ENCODE measurements at regions not wholly inside any gene's neighbourhood (a gene's known extent, or its start where the extent isn't known, plus 50 kb on each side); places are given as distances from the start of the nearest gene placed in this dataset.

- no peaks in the 10 kb centered on the region for H3K9me3 ChIP-seq (ENCODE audit: low read depth, low read length)
- no peaks in the 10 kb centered on the region for H3K4me1 ChIP-seq (ENCODE audit: insufficient read depth, low read length)
- no peaks in the 10 kb centered on the region for H3K36me3 ChIP-seq (ENCODE audit: insufficient read depth, low read length)
- no peaks in the 10 kb centered on the region for H3K27me3 ChIP-seq (ENCODE audit: insufficient read depth, low read length)
- H3K4me2 ChIP-seq (ENCODE audit: insufficient read depth, low read length) = no peak overlapping the region
- no peaks in the 10 kb centered on the region for H4K20me1 ChIP-seq (ENCODE audit: insufficient read depth, low read length)
- no peak for TF ChIP-seq CTCF (IDR thresholded peaks at IDR 0.05; ENCODE audit: extremely low read depth, low read depth, low read length)
- no peaks in the 10 kb centered on the region for H3K79me2 ChIP-seq (ENCODE audit: insufficient read depth, low read length)
- no peak for DNase-seq (ENCODE audit: insufficient read length, low spot score, missing footprints)
- no peak overlapping the region for H3K4me3 ChIP-seq (ENCODE audit: insufficient read depth, low read length)
- H3K27ac ChIP-seq (ENCODE audit: low read depth, low read length) = no peak overlapping the region
- H2AFZ ChIP-seq (ENCODE audit: low read length) = no peak overlapping the region
Observed at GRCh38 chrX:122241959-122242358, 942.1 kb upstream of the GRIA3 start.

- H4K20me1 ChIP-seq (ENCODE audit: insufficient read depth, low read length) = no peaks in the 10 kb centered on the region
- H3K27me3 ChIP-seq (ENCODE audit: insufficient read depth, low read length) = no peaks in the 10 kb centered on the region
- H3K4me2 ChIP-seq (ENCODE audit: insufficient read depth, low read length) = no peak overlapping the region
- H3K79me2 ChIP-seq (ENCODE audit: insufficient read depth, low read length) = no peaks in the 10 kb centered on the region
- no peaks in the 10 kb centered on the region for H3K4me1 ChIP-seq (ENCODE audit: insufficient read depth, low read length)
- no peak for TF ChIP-seq CTCF (IDR thresholded peaks at IDR 0.05; ENCODE audit: extremely low read depth, low read depth, low read length)
- no peak overlapping the region for H3K27ac ChIP-seq (ENCODE audit: low read depth, low read length)
- DNase-seq (ENCODE audit: insufficient read length, low spot score, missing footprints) = no peak
- no peak overlapping the region for H3K4me3 ChIP-seq (ENCODE audit: insufficient read depth, low read length)
- H2AFZ ChIP-seq (ENCODE audit: low read length) = no peak overlapping the region
- no peaks in the 10 kb centered on the region for H3K36me3 ChIP-seq (ENCODE audit: insufficient read depth, low read length)
- no peaks in the 10 kb centered on the region for H3K9me3 ChIP-seq (ENCODE audit: low read depth, low read length)
Observed at GRCh38 chrX:122244080-122244479, 940.0 kb upstream of the GRIA3 start.

- Histone ChIP-seq H3K27me3 (ENCODE audit: insufficient read depth, low read length) (no peaks in the 10 kb centered on the region), H3K4me1 (ENCODE audit: insufficient read depth, low read length) (no peaks in the 10 kb centered on the region), H3K4me3 (ENCODE audit: insufficient read depth, low read length) (no peak overlapping the region), H3K4me2 (ENCODE audit: insufficient read depth, low read length) (no peak overlapping the region), H4K20me1 (ENCODE audit: insufficient read depth, low read length) (no peaks in the 10 kb centered on the region), H3K9me3 (ENCODE audit: low read depth, low read length) (no peaks in the 10 kb centered on the region), H2AFZ (ENCODE audit: low read length) (no peak overlapping the region), H3K36me3 (ENCODE audit: insufficient read depth, low read length) (no peaks in the 10 kb centered on the region), H3K27ac (ENCODE audit: low read depth, low read length) (no peak overlapping the region), H3K79me2 (ENCODE audit: insufficient read depth, low read length) (no peaks in the 10 kb centered on the region)
- TF ChIP-seq CTCF (IDR thresholded peaks at IDR 0.05; ENCODE audit: extremely low read depth, low read depth, low read length) = no peak
- no peak for DNase-seq (ENCODE audit: insufficient read length, low spot score, missing footprints)
Observed at GRCh38 chrX:122245175-122245574, 938.9 kb upstream of the GRIA3 start.

GRCh38 chrX:122245943-122246342 is 938.1 kb upstream of the GRIA3 start:
- Histone ChIP-seq H4K20me1 (ENCODE audit: insufficient read depth, low read length) (no peaks in the 10 kb centered on the region), H3K9me3 (ENCODE audit: low read depth, low read length) (no peaks in the 10 kb centered on the region), H3K27ac (ENCODE audit: low read depth, low read length) (no peak overlapping the region), H3K4me1 (ENCODE audit: insufficient read depth, low read length) (no peaks in the 10 kb centered on the region), H3K79me2 (ENCODE audit: insufficient read depth, low read length) (no peaks in the 10 kb centered on the region), H3K27me3 (ENCODE audit: insufficient read depth, low read length) (no peaks in the 10 kb centered on the region), H3K4me2 (ENCODE audit: insufficient read depth, low read length) (no peak overlapping the region), H3K36me3 (ENCODE audit: insufficient read depth, low read length) (no peaks in the 10 kb centered on the region), H2AFZ (ENCODE audit: low read length) (no peak overlapping the region), H3K4me3 (ENCODE audit: insufficient read depth, low read length) (no peak overlapping the region)
- TF ChIP-seq CTCF (IDR thresholded peaks at IDR 0.05; ENCODE audit: extremely low read depth, low read depth, low read length) = no peak
- no peak for DNase-seq (ENCODE audit: insufficient read length, low spot score, missing footprints)

Measured in osteoblast (primary cell).